Chondrocyte (in vitro differentiated cells): ENCODE measurements at regions not wholly inside any gene's neighbourhood (a gene's known extent, or its start where the extent isn't known, plus 50 kb on each side); places are given as distances from the start of the nearest gene placed in this dataset.

ENCODE experiments used
- DNase-seq: peaks from one replicate; pipeline ENCODE4 v3.0.0; 2021; ENCODE audit warnings: mixed read lengths, low spot score
- H3K27ac Mint-ChIP-seq: one replicate; pipeline ENCODE4 v1.8.0; 2021; ENCODE audit warnings: mild to moderate bottlenecking, moderate library complexity, mixed read lengths; ENCODE audit not compliant: unreplicated experiment
- H3K27me3 Mint-ChIP-seq: 2 replicates; pipeline ENCODE4 v1.8.0; 2021; ENCODE audit warnings: low read depth, mixed read lengths
- H3K36me3 Mint-ChIP-seq: 2 replicates; pipeline ENCODE4 v1.8.0; 2021; ENCODE audit warnings: low read depth, mixed read lengths
- H3K4me1 Mint-ChIP-seq: 2 replicates; pipeline ENCODE4 v1.8.0; 2021; ENCODE audit warnings: low read depth, mild to moderate bottlenecking, mixed read lengths
- H3K4me3 Mint-ChIP-seq: one replicate; pipeline ENCODE4 v1.8.0; 2021; ENCODE audit warnings: mild to moderate bottlenecking, moderate library complexity, mixed read lengths; ENCODE audit not compliant: unreplicated experiment
- H3K9me3 Mint-ChIP-seq: 2 replicates; pipeline ENCODE4 v1.8.0; 2021; ENCODE audit warnings: low read depth, mixed read lengths
- CTCF ChIP-seq: fragments of 200-600 bp; sonication (generic); IDR thresholded peaks from 2 replicates; pipeline ENCODE4 v1.5.0; 2021; ENCODE audit warnings: antibody characterized with exemption, mild to moderate bottlenecking, moderate library complexity

DNA sequence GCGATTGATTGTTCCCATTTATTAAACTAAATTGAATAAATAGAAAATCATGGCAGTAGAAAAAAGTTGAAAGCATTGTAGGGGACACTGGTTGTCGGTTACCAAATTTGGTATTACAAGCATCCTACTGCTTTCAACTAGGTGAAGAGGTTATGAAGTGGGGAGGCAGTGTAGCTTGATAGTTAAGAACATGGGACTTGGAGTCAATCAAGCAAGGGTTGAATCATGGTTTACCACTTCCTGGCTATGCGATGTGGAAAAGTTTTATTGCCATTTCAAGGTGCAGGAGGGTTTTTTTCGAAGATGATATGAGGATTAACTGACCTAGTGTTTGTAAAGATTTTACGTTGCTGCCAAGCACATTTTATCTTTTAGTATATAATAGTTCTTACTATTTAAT, 318.2 kb upstream of the KCNH8 start:
- no peak overlapping the region for H3K27ac Mint-ChIP-seq
- no peaks in the 10 kb centered on the region for H3K9me3 Mint-ChIP-seq
- DNase-seq: no peak
- no peaks in the 10 kb centered on the region for H3K27me3 Mint-ChIP-seq
- H3K4me1 Mint-ChIP-seq: no peaks in the 10 kb centered on the region
- no peak overlapping the region for H3K4me3 Mint-ChIP-seq
- no peaks in the 10 kb centered on the region for H3K36me3 Mint-ChIP-seq
- no peak for TF ChIP-seq CTCF

- no peak for TF ChIP-seq CTCF
- H3K27me3 Mint-ChIP-seq: no peaks in the 10 kb centered on the region
- H3K36me3 Mint-ChIP-seq: no peaks in the 10 kb centered on the region
- no peak overlapping the region for H3K27ac Mint-ChIP-seq
- no peak overlapping the region for H3K4me3 Mint-ChIP-seq
- no peaks in the 10 kb centered on the region for H3K9me3 Mint-ChIP-seq
- H3K4me1 Mint-ChIP-seq: no peaks in the 10 kb centered on the region
- DNase-seq: no peak
These were observed 319.7 kb upstream of the KCNH8 start for GRCh38 chr3:18828637-18829036.

- no peak for DNase-seq
- no peak overlapping the region for H3K4me3 Mint-ChIP-seq
- no peaks in the 10 kb centered on the region for H3K36me3 Mint-ChIP-seq
- H3K27me3 Mint-ChIP-seq: no peaks in the 10 kb centered on the region
- no peaks in the 10 kb centered on the region for H3K9me3 Mint-ChIP-seq
- H3K27ac Mint-ChIP-seq: no peak overlapping the region
- no peak for TF ChIP-seq CTCF
- no peaks in the 10 kb centered on the region for H3K4me1 Mint-ChIP-seq
These were observed 320.6 kb upstream of the KCNH8 start for GRCh38 chr3:18827664-18828063.

- DNase-seq: no peak
- Mint-ChIP-seq H3K4me3 (no peak overlapping the region), H3K4me1 (no peaks in the 10 kb centered on the region), H3K27ac (no peak overlapping the region), H3K27me3 (peaks cover 2% of the 10 kb centered on the region), H3K36me3 (no peaks in the 10 kb centered on the region), H3K9me3 (no peaks in the 10 kb centered on the region)
- no peak for TF ChIP-seq CTCF
These were observed 322.6 kb upstream of the KCNH8 start for GRCh38 chr3:18825665-18826064.

- Mint-ChIP-seq H3K27ac (no peak overlapping the region), H3K27me3 (no peaks in the 10 kb centered on the region), H3K9me3 (peaks cover 5% of the 10 kb centered on the region), H3K4me3 (no peak overlapping the region), H3K4me1 (no peaks in the 10 kb centered on the region), H3K36me3 (no peaks in the 10 kb centered on the region)
- DNase-seq: no peak
- no peak for TF ChIP-seq CTCF
These were observed 335.0 kb upstream of the KCNH8 start for GRCh38 chr3:18813300-18813699.
